BJ (cell line): ENCODE measurements at regions not wholly inside any gene's neighbourhood (a gene's known extent, or its start where the extent isn't known, plus 50 kb on each side); places are given as distances from the start of the nearest gene placed in this dataset.
A peak's percentile ranks its signal among the peaks of the same experiment; 100 is the strongest.

Experiments used
- CTCF ChIA-PET: fragments of 350-600 bp; formaldehyde crosslinking; extraction: SDS; loops from one replicate; lab custom pipeline; 2021; ENCODE audit warnings: antibody characterized with exemption, inconsistent platforms; lab: Yijun Ruan, JAX
- POLR2A ChIA-PET: fragments of 300-600 bp; sonication (Branson Sonifier 250); formaldehyde crosslinking; extraction: SDS; loops from one replicate; lab custom pipeline; 2021; ENCODE audit warnings: antibody characterized with exemption; lab: Charles Lee
- DNase-seq: peaks from one replicate; pipeline ENCODE4 v3.0.0-alpha.2; 2011; ENCODE audit warnings: low read depth
- H3K27me3 ChIP-seq: 2 replicates; pipeline ENCODE4 v1.6.0; 2011; ENCODE audit warnings: low read length; ENCODE audit not compliant: control insufficient read depth, insufficient read depth
- H3K36me3 ChIP-seq: 2 replicates; pipeline ENCODE4 v1.5.1; 2011; ENCODE audit warnings: low read length; ENCODE audit not compliant: control insufficient read depth, insufficient read depth
- H3K4me3 ChIP-seq: 2 replicates; pipeline ENCODE4 v1.5.1; 2011; ENCODE audit warnings: low read depth, mild to moderate bottlenecking, control low read depth, low read length
- TF ChIP-seq, protein P1 (sequence below): IDR thresholded peaks from 2 replicates; pipeline ENCODE4 v1.5.1; 2011; ENCODE audit warnings: low read depth, mild to moderate bottlenecking, control low read depth, inconsistent platforms, low read length, moderate library complexity; ENCODE audit not compliant: insufficient read depth

DNA sequence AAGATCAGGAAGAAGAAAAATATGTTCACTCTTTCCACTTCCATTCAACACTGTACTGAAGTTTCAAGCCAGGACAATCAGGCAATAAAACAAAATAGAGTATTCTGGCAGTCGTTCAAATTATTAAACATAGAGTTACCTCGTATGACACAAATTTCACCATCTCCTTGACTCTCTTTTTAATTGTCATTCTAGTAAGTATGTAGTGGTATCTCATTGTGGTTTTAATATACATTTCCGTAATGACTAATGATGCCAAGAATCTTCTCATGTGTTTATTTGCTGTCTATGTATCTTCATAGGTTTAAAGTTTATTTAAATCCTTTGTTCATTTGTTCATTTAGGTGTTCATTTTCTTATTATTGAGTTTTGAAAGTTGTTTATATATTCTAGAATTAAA, 352.2 kb downstream of the IDS start:
- POLR2A ChIA-PET: no interaction called here
- DNase-seq: no peak
- CTCF ChIA-PET: no interaction called here

DNA sequence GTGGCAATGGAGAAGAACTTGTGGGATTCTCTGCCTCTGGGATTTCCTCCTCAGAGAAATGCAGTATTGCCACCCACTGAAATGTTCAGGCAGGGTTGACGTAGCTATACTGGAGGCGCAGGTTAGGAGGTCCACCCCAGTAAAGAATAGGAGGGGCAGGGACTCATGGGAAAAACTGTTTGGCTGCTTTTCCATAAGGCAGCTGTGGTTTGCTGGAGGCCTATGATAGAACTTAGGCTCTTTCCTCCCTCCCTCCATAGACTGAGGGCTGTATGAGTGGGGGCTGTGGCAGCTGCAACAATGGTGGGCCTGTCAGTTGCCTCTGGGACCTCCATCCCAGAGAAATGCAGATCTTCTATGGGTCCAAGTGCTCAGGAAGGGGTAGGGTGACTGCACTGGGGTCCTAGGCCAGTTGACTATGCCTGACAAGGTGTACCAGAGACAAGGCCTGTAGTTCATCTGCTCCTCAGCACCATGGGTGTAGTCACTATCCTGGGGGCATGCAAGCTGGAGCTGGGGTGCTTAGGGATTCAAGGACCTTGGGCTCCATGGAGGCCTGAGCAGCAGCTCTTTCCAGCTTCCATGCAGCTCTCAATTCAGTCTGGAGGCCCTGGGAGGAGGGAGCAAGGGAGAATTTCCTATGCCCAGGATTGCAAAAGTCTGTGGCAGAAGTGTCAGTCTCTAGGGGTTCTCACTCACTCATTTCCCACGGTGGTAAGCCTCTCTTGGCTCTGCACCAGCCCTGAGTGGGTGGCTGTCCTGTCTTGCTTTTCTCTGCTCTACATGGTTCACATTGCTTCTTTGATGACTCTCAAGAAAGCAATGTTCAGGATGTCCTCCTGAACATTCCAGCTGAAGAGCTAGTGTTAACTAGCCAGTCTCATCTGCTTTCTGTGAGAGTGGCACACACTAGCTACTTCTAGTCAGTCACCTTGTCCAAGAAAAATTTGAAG, 353.0 kb downstream of the IDS start:
- ChIA-PET POLR2A (no interaction called here), CTCF (no interaction called here)
- Histone ChIP-seq H3K36me3 (no peaks in the 10 kb centered on the region), H3K27me3 (no peaks in the 10 kb centered on the region), H3K4me3 (no peak overlapping the region)
- DNase-seq: peak; percentile 4
- TF ChIP-seq, protein P1, sequence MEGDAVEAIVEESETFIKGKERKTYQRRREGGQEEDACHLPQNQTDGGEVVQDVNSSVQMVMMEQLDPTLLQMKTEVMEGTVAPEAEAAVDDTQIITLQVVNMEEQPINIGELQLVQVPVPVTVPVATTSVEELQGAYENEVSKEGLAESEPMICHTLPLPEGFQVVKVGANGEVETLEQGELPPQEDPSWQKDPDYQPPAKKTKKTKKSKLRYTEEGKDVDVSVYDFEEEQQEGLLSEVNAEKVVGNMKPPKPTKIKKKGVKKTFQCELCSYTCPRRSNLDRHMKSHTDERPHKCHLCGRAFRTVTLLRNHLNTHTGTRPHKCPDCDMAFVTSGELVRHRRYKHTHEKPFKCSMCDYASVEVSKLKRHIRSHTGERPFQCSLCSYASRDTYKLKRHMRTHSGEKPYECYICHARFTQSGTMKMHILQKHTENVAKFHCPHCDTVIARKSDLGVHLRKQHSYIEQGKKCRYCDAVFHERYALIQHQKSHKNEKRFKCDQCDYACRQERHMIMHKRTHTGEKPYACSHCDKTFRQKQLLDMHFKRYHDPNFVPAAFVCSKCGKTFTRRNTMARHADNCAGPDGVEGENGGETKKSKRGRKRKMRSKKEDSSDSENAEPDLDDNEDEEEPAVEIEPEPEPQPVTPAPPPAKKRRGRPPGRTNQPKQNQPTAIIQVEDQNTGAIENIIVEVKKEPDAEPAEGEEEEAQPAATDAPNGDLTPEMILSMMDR: no peak

More for the DNA sequence above, 352.2 kb downstream of the IDS start:
- no peaks in the 10 kb centered on the region for H3K36me3 ChIP-seq
- H3K4me3 ChIP-seq: no peak overlapping the region
- TF ChIP-seq, protein P1: no peak
- H3K27me3 ChIP-seq: no peaks in the 10 kb centered on the region

DNA sequence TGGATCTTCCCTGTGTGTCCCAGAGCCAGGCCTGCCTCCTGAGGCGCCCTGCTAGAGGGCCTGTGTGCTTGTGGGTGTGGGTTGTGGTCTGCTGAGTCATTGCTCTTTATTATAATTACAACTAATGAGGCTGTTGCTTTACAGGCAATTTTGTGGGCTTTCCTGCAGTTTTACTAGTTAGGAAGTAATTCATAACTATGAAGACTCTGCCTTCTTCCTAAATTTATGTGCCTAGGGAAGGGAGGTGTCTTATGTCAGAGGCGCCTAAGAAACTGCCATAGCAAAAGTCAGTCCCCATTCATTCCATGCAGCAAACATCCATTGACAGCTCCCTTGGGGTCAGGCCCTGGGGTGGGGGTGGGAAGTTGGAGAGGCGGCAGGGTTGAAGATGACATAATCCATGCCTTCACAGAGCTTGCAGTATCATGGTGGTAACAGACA, 359.2 kb downstream of the IDS start:
- ChIA-PET POLR2A (no interaction called here), CTCF (no interaction called here)
- DNase-seq: no peak
- Histone ChIP-seq H3K36me3 (no peaks in the 10 kb centered on the region), H3K27me3 (no peaks in the 10 kb centered on the region), H3K4me3 (no peak overlapping the region)
- TF ChIP-seq, protein P1: no peak

DNA sequence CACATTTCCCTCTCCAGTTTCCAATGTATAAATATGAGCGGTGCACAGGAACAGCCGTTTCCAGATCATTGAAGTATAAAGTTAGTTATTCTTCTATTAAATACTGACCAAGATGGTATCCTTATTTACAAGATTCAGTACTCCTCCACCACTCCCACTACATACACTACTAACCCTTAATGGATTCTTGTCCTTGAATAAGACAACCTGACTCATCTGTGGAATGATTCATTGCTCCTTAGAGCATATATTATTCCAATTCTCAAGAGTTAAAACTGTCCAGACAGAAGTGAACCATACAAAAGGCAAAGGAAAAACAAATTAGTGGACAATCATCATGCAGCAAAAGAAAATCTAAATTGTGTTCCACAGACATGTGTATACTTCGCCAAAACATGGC, 373.3 kb downstream of the IDS start:
- Histone ChIP-seq H3K4me3 (no peak overlapping the region), H3K27me3 (no peaks in the 10 kb centered on the region), H3K36me3 (no peaks in the 10 kb centered on the region)
- TF ChIP-seq, protein P1: no peak
- ChIA-PET POLR2A (no interaction called here), CTCF (no interaction called here)
- no peak for DNase-seq

DNA sequence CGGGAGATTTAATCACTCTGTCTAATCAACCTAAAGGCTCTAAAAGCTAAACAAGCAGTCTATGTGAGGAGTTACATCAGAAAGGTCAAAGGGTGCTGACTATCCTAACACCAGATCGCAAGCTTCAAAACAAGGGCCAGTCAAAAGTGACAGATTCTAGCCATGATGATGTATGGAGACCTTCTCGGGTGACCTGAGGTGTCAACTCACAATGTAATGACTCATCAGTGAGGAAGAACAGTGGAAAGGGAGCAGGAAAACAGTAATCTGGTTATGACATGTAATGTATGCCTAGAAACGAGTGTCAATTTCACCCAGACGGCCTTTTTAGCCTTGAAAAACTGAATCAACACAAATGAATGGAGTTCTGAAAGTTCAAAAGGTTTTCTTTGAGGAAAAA, 375.3 kb downstream of the IDS start:
- no peak for DNase-seq
- Histone ChIP-seq H3K4me3 (no peak overlapping the region), H3K36me3 (no peaks in the 10 kb centered on the region), H3K27me3 (no peaks in the 10 kb centered on the region)
- CTCF ChIA-PET: no interaction called here
- TF ChIP-seq, protein P1: no peak
- POLR2A ChIA-PET: no interaction called here
